OCI-LY1 (cell line): ENCODE measurements at regions not wholly inside any gene's neighbourhood (a gene's known extent, or its start where the extent isn't known, plus 50 kb on each side); places are given as distances from the start of the nearest gene placed in this dataset.

Source experiments
- H2AFZ ChIP-seq: fragments of 200-600 bp; sonication (generic), shearing (Covaris generic); 2 replicates; pipeline ENCODE4 v1.6.0; 2014; ENCODE audit warnings: antibody characterized with exemption, mild to moderate bottlenecking, low read length
- H3F3A ChIP-seq: fragments of 200-600 bp; sonication (generic), shearing (Covaris generic); 2 replicates; pipeline ENCODE4 v1.6.0; 2014; ENCODE audit warnings: mild to moderate bottlenecking, antibody characterized with exemption, low read length, moderate library complexity; ENCODE audit not compliant: insufficient read depth
- H3K27ac ChIP-seq: fragments of 200-600 bp; sonication (generic); 2 replicates; pipeline ENCODE4 v1.5.1; 2014; ENCODE audit warnings: low read length, mixed run types, mild to moderate bottlenecking, low read depth; ENCODE audit not compliant: poor library complexity, severe bottlenecking
- H3K27me3 ChIP-seq: fragments of 200-600 bp; sonication (generic); 2 replicates; pipeline ENCODE4 v1.6.0; 2014; ENCODE audit warnings: antibody characterized with exemption, mild to moderate bottlenecking, low read length, moderate library complexity; ENCODE audit not compliant: insufficient read depth
- H3K36me3 ChIP-seq: fragments of 200-600 bp; sonication (generic); 2 replicates; pipeline ENCODE4 v1.6.1; 2014; ENCODE audit warnings: mild to moderate bottlenecking, antibody characterized with exemption, low read length, moderate library complexity, mixed read lengths; ENCODE audit not compliant: insufficient read depth
- H3K4me1 ChIP-seq: fragments of 200-600 bp; sonication (generic); 2 replicates; pipeline ENCODE4 v1.5.1; 2014; ENCODE audit warnings: mild to moderate bottlenecking, low read length, moderate library complexity; ENCODE audit not compliant: insufficient read depth, severe bottlenecking
- H3K4me2 ChIP-seq: fragments of 200-600 bp; sonication (generic), shearing (Covaris generic); 2 replicates; pipeline ENCODE4 v1.6.1; 2014; ENCODE audit warnings: low read length
- H3K4me3 ChIP-seq: fragments of 200-600 bp; sonication (generic); 2 replicates; pipeline ENCODE4 v1.5.1; 2014; ENCODE audit warnings: low read length, low read depth, mild to moderate bottlenecking, mixed read lengths; ENCODE audit not compliant: poor library complexity, severe bottlenecking
- H3K79me2 ChIP-seq: fragments of 200-600 bp; shearing (Covaris generic); 2 replicates; pipeline ENCODE4 v1.6.1; 2016; ENCODE audit warnings: mixed run types, low read length, mixed read lengths; ENCODE audit not compliant: insufficient read depth
- H3K9ac ChIP-seq: fragments of 200-600 bp; sonication (generic), shearing (Covaris generic); 2 replicates; pipeline ENCODE4 v1.6.1; 2014; ENCODE audit warnings: mild to moderate bottlenecking, low read length, mixed read lengths
- H3K9me2 ChIP-seq: fragments of 200-600 bp; sonication (generic), shearing (Covaris generic); 2 replicates; pipeline ENCODE4 v1.6.1; 2014; ENCODE audit warnings: low read depth, mild to moderate bottlenecking, low read length, mixed read lengths
- H3K9me3 ChIP-seq: fragments of 200-600 bp; shearing (Covaris generic); 2 replicates; pipeline ENCODE4 v1.6.1; 2014; ENCODE audit warnings: low read length, mixed read lengths
- H4K20me1 ChIP-seq: fragments of 200-600 bp; sonication (generic), shearing (Covaris generic); 2 replicates; pipeline ENCODE4 v1.6.0; 2016; ENCODE audit warnings: mild to moderate bottlenecking, low read length; ENCODE audit not compliant: insufficient read depth
- CTCF ChIP-seq: fragments of 200-600 bp; sonication (generic), shearing (Covaris generic); IDR thresholded peaks from 2 replicates; pipeline ENCODE4 v1.5.1; 2017; ENCODE audit warnings: mild to moderate bottlenecking, antibody characterized with exemption, low read length, moderate library complexity, mixed read lengths
- EZH2 ChIP-seq: fragments of 200-600 bp; sonication (generic), shearing (Covaris generic); IDR thresholded peaks from 2 replicates; pipeline ENCODE4 v1.8.0; 2017; ENCODE audit warnings: borderline replicate concordance, mixed run types, mild to moderate bottlenecking, antibody characterized with exemption, low read length, moderate library complexity, mixed read lengths

- no peak overlapping the region for H3K9ac ChIP-seq
- H2AFZ ChIP-seq = no peak overlapping the region
- H3K27me3 ChIP-seq = no peaks in the 10 kb centered on the region; the same call in 1 of the 2 replicates
- no peaks in the 10 kb centered on the region for H3K4me1 ChIP-seq
- no peak for TF ChIP-seq CTCF
- no peak for TF ChIP-seq EZH2
- H3F3A ChIP-seq = no peaks in the 10 kb centered on the region
- H3K4me2 ChIP-seq = no peak overlapping the region
- no peaks in the 10 kb centered on the region for H4K20me1 ChIP-seq
- no peaks in the 10 kb centered on the region for H3K9me3 ChIP-seq
- no peak overlapping the region for H3K4me3 ChIP-seq
- H3K36me3 ChIP-seq = no peaks in the 10 kb centered on the region
- H3K9me2 ChIP-seq = no peaks in the 10 kb centered on the region
- no peaks in the 10 kb centered on the region for H3K79me2 ChIP-seq
- H3K27ac ChIP-seq = no peak overlapping the region
Observed at GRCh38 chr2:147553775-147554271, 291.0 kb upstream of the ACVR2A start.

- Histone ChIP-seq H3K9me2 (no peaks in the 10 kb centered on the region), H3K36me3 (no peaks in the 10 kb centered on the region), H3K4me1 (no peaks in the 10 kb centered on the region), H3F3A (no peaks in the 10 kb centered on the region), H3K4me2 (no peak overlapping the region), H3K27me3 (no peaks in the 10 kb centered on the region; the same call in 1 of the 2 replicates), H3K27ac (no peak overlapping the region), H3K79me2 (no peaks in the 10 kb centered on the region), H4K20me1 (no peaks in the 10 kb centered on the region), H3K9me3 (no peaks in the 10 kb centered on the region), H3K9ac (no peak overlapping the region), H2AFZ (no peak overlapping the region), H3K4me3 (no peak overlapping the region)
- TF ChIP-seq EZH2 = no peak
- no peak for TF ChIP-seq CTCF
Observed at GRCh38 chr2:147550995-147551731, 293.7 kb upstream of the ACVR2A start.

- Histone ChIP-seq H3K9me2 (no peaks in the 10 kb centered on the region), H3K27ac (no peak overlapping the region), H3F3A (no peaks in the 10 kb centered on the region)
Observed at GRCh38 chr2:147549054-147549453, 295.8 kb upstream of the ACVR2A start.

More at GRCh38 chr2:147549054-147549453, 295.8 kb upstream of the ACVR2A start:
- no peak overlapping the region for H2AFZ ChIP-seq
- peaks cover 3% of the 10 kb centered on the region for H3K27me3 ChIP-seq
- H3K79me2 ChIP-seq = no peaks in the 10 kb centered on the region
- H3K4me2 ChIP-seq = no peak overlapping the region
- no peak overlapping the region for H3K9ac ChIP-seq
- H3K9me3 ChIP-seq = no peaks in the 10 kb centered on the region
- H3K4me1 ChIP-seq = no peaks in the 10 kb centered on the region
- TF ChIP-seq EZH2 (no peak), CTCF (no peak)
- H3K4me3 ChIP-seq = no peak overlapping the region
- H3K36me3 ChIP-seq = no peaks in the 10 kb centered on the region
- no peaks in the 10 kb centered on the region for H4K20me1 ChIP-seq
